Natural killer cell (primary cell): ENCODE measurements at regions not wholly inside any gene's neighbourhood (a gene's known extent, or its start where the extent isn't known, plus 50 kb on each side); places are given as distances from the start of the nearest gene placed in this dataset.

Experiments used
- ATAC-seq, 3 donors: fragments of 150-1000 bp in 2 of 3; fragments of 200-7000 bp in 1 of 3; cut with Tn5 transposase; 1 replicate in 1 of 3; 2 replicates in 2 of 3; pipeline ENCODE4 v1.10.0; 2021; ENCODE audit warnings: mild to moderate bottlenecking in 2 of 3, moderate library complexity in 2 of 3
- DNase-seq, 2 donors: peaks; one replicate each; pipeline versions ENCODE4 v3.0.0 to v3.0.0-alpha.2; 2013 to 2021; ENCODE audit warnings: mixed read lengths in 1 of 2
- H3K27ac ChIP-seq: one replicate; pipeline ENCODE4 v1.5.1; 2013; ENCODE audit warnings: mild to moderate bottlenecking, low read length
- H3K27me3 ChIP-seq: one replicate; pipeline ENCODE4 v1.6.1; 2013; ENCODE audit warnings: low read length; ENCODE audit not compliant: control insufficient read depth, insufficient read depth
- H3K36me3 ChIP-seq: one replicate; pipeline ENCODE4 v1.6.1; 2013; ENCODE audit warnings: low read length; ENCODE audit not compliant: control insufficient read depth, insufficient read depth
- H3K4me1 ChIP-seq: one replicate; pipeline ENCODE4 v1.6.1; 2013; ENCODE audit warnings: low read length; ENCODE audit not compliant: control insufficient read depth, insufficient read depth
- H3K4me3 ChIP-seq: one replicate; pipeline ENCODE4 v1.5.1; 2013; ENCODE audit warnings: low read length
- H3K9me3 ChIP-seq: one replicate; pipeline ENCODE4 v1.6.1; 2013; ENCODE audit warnings: low read length; ENCODE audit not compliant: control insufficient read depth, insufficient read depth
- H3K27ac Mint-ChIP-seq, 2 donors: one replicate each; pipeline ENCODE4 v1.8.0; 2022; ENCODE audit warnings: mild to moderate bottlenecking in 2 of 2, mixed read lengths in 2 of 2, moderate library complexity in 1 of 2
- H3K27me3 Mint-ChIP-seq, 2 donors: one replicate each; pipeline ENCODE4 v1.8.0; 2022; ENCODE audit warnings: low read depth in 2 of 2, mixed read lengths in 2 of 2
- H3K36me3 Mint-ChIP-seq: one replicate; pipeline ENCODE4 v1.8.0; 2022; ENCODE audit warnings: mixed read lengths
- H3K4me1 Mint-ChIP-seq, 2 donors: one replicate each; pipeline ENCODE4 v1.8.0; 2022; ENCODE audit warnings: mixed read lengths in 2 of 2
- H3K4me3 Mint-ChIP-seq: one replicate; pipeline ENCODE4 v1.8.0; 2022; ENCODE audit warnings: mild to moderate bottlenecking, moderate library complexity, mixed read lengths
- H3K9me3 Mint-ChIP-seq, 2 donors: one replicate each; pipeline ENCODE4 v1.8.0; 2022; ENCODE audit warnings: mixed read lengths in 2 of 2
- CTCF ChIP-seq: fragments of 200-600 bp; IDR thresholded peaks from one replicate; pipeline ENCODE4 v1.8.0; 2022; ENCODE audit warnings: antibody characterized with exemption
- WGBS: methylation state at CpG from one replicate; pipeline ENCODE4 v1.1.7; 2013; ENCODE audit warnings: missing lambda C conversion rate; ENCODE audit not compliant: insufficient coverage; 5-methylcytosine and 5-hydroxymethylcytosine counted together
- intact Hi-C: fragments of 100-400 bp; cut with micrococcal nuclease; formaldehyde crosslinking; loops from one replicate; pipeline ENCODE4 v1.14.2; 2022

- no peak for ATAC-seq
- Histone ChIP-seq H3K4me1 (no peaks in the 10 kb centered on the region), H3K9me3 (peaks cover 5% of the 10 kb centered on the region), H3K4me3 (no peak overlapping the region), H3K36me3 (no peaks in the 10 kb centered on the region), H3K27me3 (no peaks in the 10 kb centered on the region), H3K27ac (no peak overlapping the region)
- Mint-ChIP-seq H3K4me3 (no peak overlapping the region), H3K27ac (no peak overlapping the region), H3K27me3 (no peaks in the 10 kb centered on the region), H3K9me3 (peaks cover 5 to 7% of the 10 kb centered on the region in 2 donors), H3K36me3 (no peaks in the 10 kb centered on the region), H3K4me1 (no peaks in the 10 kb centered on the region)
- no peak for TF ChIP-seq CTCF
- DNase-seq: no peak
- 68% methylated on average over 2 of the region's 3 CpGs for WGBS
- intact Hi-C loops: no loop called here
Measured at GRCh38 chr7:138169441-138169851, 93.2 kb downstream of the AKR1D1 start.

- Histone ChIP-seq H3K9me3 (no peaks in the 10 kb centered on the region), H3K4me3 (no peak overlapping the region), H3K4me1 (no peaks in the 10 kb centered on the region), H3K36me3 (no peaks in the 10 kb centered on the region), H3K27ac (no peak overlapping the region), H3K27me3 (no peaks in the 10 kb centered on the region)
- no peak for TF ChIP-seq CTCF
- no peaks in the 10 kb centered on the region for H3K4me1 Mint-ChIP-seq
- ATAC-seq: no peak
- no peak overlapping the region for H3K4me3 Mint-ChIP-seq
- no peak for DNase-seq
- peaks cover 0 to 3% of the 10 kb centered on the region in 2 donors for H3K27me3 Mint-ChIP-seq
- no peak overlapping the region for H3K27ac Mint-ChIP-seq
- no peaks in the 10 kb centered on the region for H3K36me3 Mint-ChIP-seq
- no CpG with 5 or more reads among the region's 2 CpGs for WGBS
- intact Hi-C loops: no loop called here
- H3K9me3 Mint-ChIP-seq: peaks cover 3 to 8% of the 10 kb centered on the region in 2 donors
Measured at GRCh38 chr7:138170298-138170697, 94.0 kb downstream of the AKR1D1 start.

- H3K4me1 Mint-ChIP-seq: no peaks in the 10 kb centered on the region
- peaks cover 3 to 8% of the 10 kb centered on the region in 2 donors for H3K9me3 Mint-ChIP-seq
- no peak overlapping the region for H3K4me3 Mint-ChIP-seq
- H3K27ac ChIP-seq: no peak overlapping the region
- no peak for ATAC-seq
- H3K36me3 ChIP-seq: no peaks in the 10 kb centered on the region
- peaks cover 0 to 3% of the 10 kb centered on the region in 2 donors for H3K27me3 Mint-ChIP-seq
- no peak for DNase-seq
- H3K4me1 ChIP-seq: no peaks in the 10 kb centered on the region
- WGBS: 69% methylated on average over 7 of the region's 7 CpGs
- H3K9me3 ChIP-seq: no peaks in the 10 kb centered on the region
- H3K36me3 Mint-ChIP-seq: no peaks in the 10 kb centered on the region
- no peaks in the 10 kb centered on the region for H3K27me3 ChIP-seq
- no peak for TF ChIP-seq CTCF
- H3K4me3 ChIP-seq: no peak overlapping the region
- intact Hi-C loops: no loop called here
- no peak overlapping the region for H3K27ac Mint-ChIP-seq
Measured at GRCh38 chr7:138170959-138171703, 94.9 kb downstream of the AKR1D1 start.

- no peaks in the 10 kb centered on the region for H3K36me3 ChIP-seq
- WGBS: 97% methylated on average over 3 of the region's 3 CpGs
Measured at GRCh38 chr7:138173548-138173947, 97.3 kb downstream of the AKR1D1 start.

More at GRCh38 chr7:138173548-138173947, 97.3 kb downstream of the AKR1D1 start:
- H3K4me3 ChIP-seq: no peak overlapping the region
- Mint-ChIP-seq H3K36me3 (no peaks in the 10 kb centered on the region), H3K27ac (no peak overlapping the region), H3K4me1 (no peaks in the 10 kb centered on the region), H3K9me3 (peaks cover 3 to 10% of the 10 kb centered on the region in 2 donors), H3K4me3 (no peak overlapping the region), H3K27me3 (peaks cover 0 to 6% of the 10 kb centered on the region in 2 donors)
- ATAC-seq: no peak
- no peak for TF ChIP-seq CTCF
- H3K27me3 ChIP-seq: no peaks in the 10 kb centered on the region
- intact Hi-C loops: no loop called here
- no peaks in the 10 kb centered on the region for H3K4me1 ChIP-seq
- no peak overlapping the region for H3K27ac ChIP-seq
- H3K9me3 ChIP-seq: no peaks in the 10 kb centered on the region
- DNase-seq: no peak
